Heart left ventricle (tissue), 16 donors: ENCODE measurements at regions not wholly inside any gene's neighbourhood (a gene's known extent, or its start where the extent isn't known, plus 50 kb on each side); places are given as distances from the start of the nearest gene placed in this dataset.

ENCODE experiments used
- ATAC-seq, 4 donors: fragments of 200-7000 bp; cut with Tn5 transposase; one replicate each; pipeline ENCODE4 v1.9.1; 2020 to 2022; ENCODE audit warnings: moderate library complexity in 4 of 4, mild to moderate bottlenecking in 3 of 4, moderate number of reproducible peaks in 1 of 4
- DNase-seq, 5 donors: peaks; one replicate each; pipeline ENCODE4 v3.0.0-alpha.2; 2020
- H3K27ac ChIP-seq, 12 donors: fragments of 200-600 bp; sonication (generic) in 4 of 12; one replicate each; pipeline versions ENCODE4 v1.5.0 to v1.8.0; 2016 to 2022; ENCODE audit warnings: mild to moderate bottlenecking in 2 of 12
- H3K27me3 ChIP-seq, 9 donors: fragments of 200-600 bp; sonication (generic) in 2 of 9; one replicate each; pipeline versions ENCODE4 v1.5.1 to v1.8.0; 2016 to 2022; ENCODE audit warnings: mild to moderate bottlenecking in 3 of 9
- H3K36me3 ChIP-seq, 9 donors: fragments of 200-600 bp; sonication (generic) in 2 of 9; one replicate each; pipeline versions ENCODE4 v1.5.0 to v1.8.0; 2018 to 2022; ENCODE audit warnings: mild to moderate bottlenecking in 2 of 9
- H3K4me1 ChIP-seq, 12 donors: fragments of 200-600 bp; sonication (generic) in 4 of 12; one replicate each; pipeline versions ENCODE4 v1.5.0 to v1.8.0; 2016 to 2022; ENCODE audit warnings: mild to moderate bottlenecking in 3 of 12
- H3K4me3 ChIP-seq, 12 donors: fragments of 200-600 bp; sonication (generic) in 4 of 12; one replicate each; pipeline versions ENCODE4 v1.5.0 to v1.8.0; 2017 to 2022; ENCODE audit warnings: mild to moderate bottlenecking in 9 of 12, moderate library complexity in 4 of 12
- H3K9me3 ChIP-seq, 12 donors: fragments of 200-600 bp; sonication (generic) in 4 of 12; one replicate each; pipeline versions ENCODE4 v1.5.0 to v1.8.0; 2016 to 2022; ENCODE audit warnings: mild to moderate bottlenecking in 1 of 12
- POLR2A ChIP-seq, 2 donors: fragments of 450-650 bp; IDR thresholded peaks; one replicate each; pipeline ENCODE4 v1.6.1; 2017; ENCODE audit warnings: antibody characterized with exemption in 2 of 2, mild to moderate bottlenecking in 2 of 2, moderate library complexity in 2 of 2
- WGBS, 4 donors: extraction: QIAGEN DNeasy Blood & Tissue Kit in 2 of 4; methylation state at CpG; one replicate each; pipeline versions ENCODE4 v1.1.5 to v1.1.7; 2013 to 2018; 5-methylcytosine and 5-hydroxymethylcytosine counted together
- intact Hi-C, 10 donors: fragments of 100-400 bp; cut with DNase I; formaldehyde crosslinking; loops; one replicate each; pipeline versions ENCODE4 v1.11.1 to v1.14.2; 2022
- TF ChIP-seq, protein P1 (sequence below), 12 donors: fragments of 200-600 bp; sonication (generic) in 4 of 12; IDR thresholded peaks; one replicate each; pipeline versions ENCODE4 v1.5.0 to v1.8.0; 2018 to 2022; ENCODE audit warnings: antibody characterized with exemption in 12 of 12, mild to moderate bottlenecking in 5 of 12
- donor health status: ischemic (EF 13 %, LVEDD 7.1; RV severe dilation, severe dysfunction).
- donor health status: healthy with polysubstance abuse.
- donor health status: DM: no; HTN: yes; CAD: no.
- donor health status: DM: no; HTN: no; CAD: no.
- donor health status: ischemic (EF 25% LVEDD 6.9; RV normal size, moderate dysfunction).
- donor health status: ischemic (EF 25% LVEDD 5.7; RV mildly dilated, moderate dysfunction).
- donor health status: healthy.
- donor health status: DM: yes; HTN: yes; CAD: no.
- donor health status: ischemic (EF 35%, LVEDD 5.7; RV mildly dilated, moderate dysfunction).
- donor health status: nonischemic (EF 11% LVEDD 7.7; RV severe dilation, severe dysfunction).
- donor health status: DM: yes; HTN: yes; CAD: no.
- donor health status: PGD.
- donor health status: ischemic (EF 29% LVEDD 5.4; RV normal size, mild dysfunction).
- donor health status: nonischemic (EF 23%, LVEDD 6.1; RV moderate dilation, normal function).

GRCh38 chr1:30027247-30027646 is 696.1 kb downstream of the MATN1 start:
- H3K9me3 ChIP-seq, result peaks cover 0 to 3% (median 0%) of the 10 kb centered on the region in 12 donors
- ATAC-seq (no peak), DNase-seq (no peak)
- H3K36me3 ChIP-seq, result no peaks in the 10 kb centered on the region
- H3K27ac ChIP-seq, result no peak overlapping the region
- intact Hi-C loops, result no loop called here
- no peak for TF ChIP-seq POLR2A (IDR thresholded peaks at IDR 0.05)
- TF ChIP-seq, protein P1, sequence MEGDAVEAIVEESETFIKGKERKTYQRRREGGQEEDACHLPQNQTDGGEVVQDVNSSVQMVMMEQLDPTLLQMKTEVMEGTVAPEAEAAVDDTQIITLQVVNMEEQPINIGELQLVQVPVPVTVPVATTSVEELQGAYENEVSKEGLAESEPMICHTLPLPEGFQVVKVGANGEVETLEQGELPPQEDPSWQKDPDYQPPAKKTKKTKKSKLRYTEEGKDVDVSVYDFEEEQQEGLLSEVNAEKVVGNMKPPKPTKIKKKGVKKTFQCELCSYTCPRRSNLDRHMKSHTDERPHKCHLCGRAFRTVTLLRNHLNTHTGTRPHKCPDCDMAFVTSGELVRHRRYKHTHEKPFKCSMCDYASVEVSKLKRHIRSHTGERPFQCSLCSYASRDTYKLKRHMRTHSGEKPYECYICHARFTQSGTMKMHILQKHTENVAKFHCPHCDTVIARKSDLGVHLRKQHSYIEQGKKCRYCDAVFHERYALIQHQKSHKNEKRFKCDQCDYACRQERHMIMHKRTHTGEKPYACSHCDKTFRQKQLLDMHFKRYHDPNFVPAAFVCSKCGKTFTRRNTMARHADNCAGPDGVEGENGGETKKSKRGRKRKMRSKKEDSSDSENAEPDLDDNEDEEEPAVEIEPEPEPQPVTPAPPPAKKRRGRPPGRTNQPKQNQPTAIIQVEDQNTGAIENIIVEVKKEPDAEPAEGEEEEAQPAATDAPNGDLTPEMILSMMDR (IDR thresholded peaks at IDR 0.05), result no peak
- no peaks in the 10 kb centered on the region for H3K4me1 ChIP-seq
- 83 to 89% (median 88%) methylated on average over 2 of the region's 2 CpGs for WGBS, 4 donors
- H3K4me3 ChIP-seq, result no peak overlapping the region
- peaks cover 0 to 15% (median 8%) of the 10 kb centered on the region in 9 donors for H3K27me3 ChIP-seq

DNA sequence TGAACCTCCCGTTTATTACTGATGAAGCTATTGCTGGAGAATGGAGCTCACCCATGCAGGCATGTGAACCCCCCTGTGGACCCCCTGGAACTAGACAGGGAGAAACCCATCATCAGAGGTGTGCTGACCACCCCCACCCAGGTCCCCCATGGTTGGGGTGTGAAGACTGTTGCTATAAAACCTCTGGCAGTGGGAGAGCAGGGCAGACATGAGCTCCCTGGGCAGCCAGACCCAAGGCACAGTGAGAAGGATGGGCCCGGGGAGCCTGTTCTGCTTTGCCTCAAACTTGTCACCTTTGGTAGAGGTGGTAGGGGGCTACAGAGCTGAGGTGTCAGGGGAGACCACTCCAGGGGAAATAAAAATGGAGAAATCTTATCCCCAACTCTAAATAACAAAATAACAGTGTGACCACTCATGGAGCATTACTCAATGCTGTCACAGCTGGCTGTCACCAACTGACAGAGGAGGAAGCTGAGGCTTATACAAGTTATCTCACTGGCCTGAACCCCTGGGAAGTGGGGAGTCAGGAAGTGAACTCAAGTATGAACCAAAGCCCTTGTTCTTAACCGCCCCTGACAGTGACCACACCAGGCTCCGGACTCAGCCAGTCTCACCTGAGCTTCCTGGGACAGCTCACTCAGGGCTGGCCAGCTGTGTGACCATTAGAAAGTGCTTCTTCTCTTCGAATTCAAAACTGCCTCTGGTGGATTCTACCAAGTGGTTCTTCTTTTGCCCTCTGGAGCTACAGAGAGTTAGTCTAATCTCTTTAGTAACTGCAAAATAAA is 698.8 kb downstream of the MATN1 start:
- ATAC-seq, result no peak
- TF ChIP-seq, protein P1 (IDR thresholded peaks at IDR 0.05), result no peak
- no peak for TF ChIP-seq POLR2A (IDR thresholded peaks at IDR 0.05)
- WGBS, 4 donors, result 45 to 54% (median 47%) methylated on average over 5 of the region's 5 CpGs
- H3K27ac ChIP-seq, result no peak overlapping the region
- H3K4me1 ChIP-seq, result no peaks in the 10 kb centered on the region
- peaks cover 0 to 5% (median 0%) of the 10 kb centered on the region in 12 donors for H3K9me3 ChIP-seq
- H3K4me3 ChIP-seq, result no peak overlapping the region
- no peak for DNase-seq
- intact Hi-C loops, result no loop called here
- peaks cover 0 to 12% (median 5%) of the 10 kb centered on the region in 9 donors for H3K27me3 ChIP-seq
- H3K36me3 ChIP-seq, result no peaks in the 10 kb centered on the region

- WGBS, 4 donors, result 75 to 86% (median 79%) methylated on average over 1 to 2 of the region's 2 CpGs
- DNase-seq (no peak), ATAC-seq (no peak)
- Histone ChIP-seq H3K27me3 (peaks cover 0 to 12% (median 5%) of the 10 kb centered on the region in 9 donors), H3K9me3 (peaks cover 0 to 14% (median 5%) of the 10 kb centered on the region in 12 donors), H3K4me1 (no peaks in the 10 kb centered on the region), H3K27ac (no peak overlapping the region), H3K36me3 (no peaks in the 10 kb centered on the region), H3K4me3 (no peak overlapping the region)
- intact Hi-C loops, result no loop called here
- TF ChIP-seq, protein P1 (IDR thresholded peaks at IDR 0.05), result no peak
- no peak for TF ChIP-seq POLR2A (IDR thresholded peaks at IDR 0.05)
These were observed 699.9 kb downstream of the MATN1 start for GRCh38 chr1:30023339-30024022.

GRCh38 chr1:30014031-30014430 is 709.4 kb downstream of the MATN1 start:
- no peak for DNase-seq
- Histone ChIP-seq H3K27ac (no peak overlapping the region), H3K36me3 (no peaks in the 10 kb centered on the region), H3K27me3 (no peaks in the 10 kb centered on the region), H3K9me3 (peaks cover 0 to 19% (median 7%) of the 10 kb centered on the region in 12 donors), H3K4me3 (no peak overlapping the region), H3K4me1 (peaks cover 0 to 7% (median 0%) of the 10 kb centered on the region in 12 donors)
- intact Hi-C loops, result no loop called here
- TF ChIP-seq, protein P1 (IDR thresholded peaks at IDR 0.05), result no peak
- TF ChIP-seq POLR2A (IDR thresholded peaks at IDR 0.05), result no peak
- ATAC-seq, result no peak
- 67 to 89% (median 75%) methylated on average over 2 of the region's 2 CpGs for WGBS, 4 donors
